GM21381 (cell line): ENCODE measurements at regions not wholly inside any gene's neighbourhood (a gene's known extent, or its start where the extent isn't known, plus 50 kb on each side); places are given as distances from the start of the nearest gene placed in this dataset.
"Not testable (repeated sequence)": the region's sequence is repeated elsewhere in the genome, so short reads cannot be mapped to it uniquely, and the experiment has no call there.

ENCODE experiments used
- ATAC-seq: cut with Tn5 transposase; IDR thresholded peaks from one replicate; pipeline ENCODE4 v1.9.1; 2021; ENCODE audit warnings: mild to moderate bottlenecking, moderate library complexity; ENCODE audit not compliant: unreplicated experiment

DNA sequence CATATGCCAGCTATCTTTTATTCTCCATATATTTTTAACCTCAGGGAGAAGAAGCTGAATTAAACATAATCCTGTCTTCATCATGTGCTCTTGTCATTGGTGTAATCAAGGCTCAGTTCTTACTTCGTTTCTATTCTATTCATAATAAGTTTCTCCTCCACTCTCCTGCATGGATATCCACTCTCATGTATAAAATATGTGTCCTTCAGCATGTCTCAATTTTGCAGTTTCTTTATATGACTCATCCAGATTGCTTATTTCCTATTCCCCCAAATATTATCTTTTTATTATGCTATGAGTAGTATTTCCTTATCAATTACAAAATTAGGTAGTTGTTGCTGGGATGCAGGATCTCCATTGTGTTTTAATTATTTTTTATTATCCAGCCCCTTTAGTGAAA is 643.7 kb upstream of the ACO1 start:
- ATAC-seq, result no peak

DNA sequence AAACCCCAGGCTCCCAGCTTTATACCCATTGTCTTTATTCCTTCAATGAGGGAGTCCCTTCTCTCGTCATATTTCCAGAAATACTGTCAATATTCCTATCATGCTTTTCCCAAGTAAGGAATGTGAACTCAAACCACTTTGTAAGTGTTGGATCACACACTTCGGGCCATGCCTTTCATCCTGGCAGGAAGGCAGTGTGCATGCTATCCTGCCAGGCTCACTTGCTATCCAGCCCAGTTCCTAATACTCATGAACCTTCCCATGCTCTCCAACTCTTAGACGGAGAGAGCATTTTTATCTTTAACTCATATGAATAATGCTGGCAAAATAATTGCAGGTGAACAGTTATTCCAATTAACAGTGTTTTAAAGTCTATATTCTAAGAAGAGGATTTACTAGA is 639.9 kb upstream of the ACO1 start:
- ATAC-seq, result no peak

DNA sequence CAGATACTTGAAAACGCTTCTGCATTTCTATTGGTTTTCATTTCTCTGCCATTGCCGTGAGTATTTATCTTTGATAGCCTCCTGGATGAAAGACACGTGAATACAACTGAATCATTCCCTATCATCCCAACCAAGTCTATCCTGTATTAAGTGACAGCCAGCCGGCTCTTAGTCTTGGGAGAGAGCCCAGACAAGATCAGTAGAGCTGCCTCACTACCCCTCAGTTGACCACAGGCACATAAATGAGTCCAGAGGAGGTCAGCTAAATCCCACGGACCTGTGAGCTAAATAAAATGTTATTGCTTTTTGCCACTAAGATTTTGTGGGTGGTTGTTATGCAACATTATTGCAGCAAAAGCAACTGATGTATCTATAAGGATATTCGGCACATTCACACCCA is 639.0 kb upstream of the ACO1 start:
- no peak for ATAC-seq

DNA sequence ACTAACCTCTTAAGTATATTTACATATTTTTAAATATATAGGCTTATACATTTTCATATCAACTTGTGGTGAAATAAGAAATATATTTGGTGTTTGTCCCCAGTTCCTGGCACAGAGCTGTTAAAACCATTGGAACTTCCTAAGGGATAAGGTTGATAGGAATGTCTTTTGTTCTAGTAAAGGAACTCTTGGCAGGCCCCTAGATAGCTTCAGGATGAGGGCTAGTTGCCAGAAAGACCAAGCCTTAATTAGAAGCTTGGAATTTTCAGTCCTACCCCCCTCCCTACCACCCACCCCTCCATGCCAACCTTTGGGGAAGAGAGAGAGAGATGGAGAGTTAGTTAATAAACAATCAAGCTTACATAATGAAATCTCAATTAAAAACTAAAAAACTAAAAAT is 638.6 kb upstream of the ACO1 start:
- no peak for ATAC-seq

DNA sequence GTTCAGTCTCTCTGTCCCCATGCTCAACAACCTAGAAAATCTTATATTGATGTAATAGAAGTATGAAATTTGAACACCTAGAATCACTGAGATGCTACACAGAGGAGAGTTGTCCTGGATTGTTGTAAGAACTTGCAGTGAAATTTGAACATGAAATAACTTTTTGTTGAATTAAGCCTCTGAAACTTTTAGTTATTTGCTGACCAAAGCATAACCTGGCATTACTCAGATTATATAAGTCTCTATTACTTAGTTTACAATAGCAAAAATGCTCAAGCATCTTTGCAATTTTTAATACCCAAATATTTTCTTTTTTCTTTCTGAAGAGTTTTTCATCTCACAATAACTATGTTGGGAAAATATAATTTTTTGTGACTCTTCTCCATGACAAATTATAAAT is 630.7 kb upstream of the ACO1 start:
- ATAC-seq, result no peak

DNA sequence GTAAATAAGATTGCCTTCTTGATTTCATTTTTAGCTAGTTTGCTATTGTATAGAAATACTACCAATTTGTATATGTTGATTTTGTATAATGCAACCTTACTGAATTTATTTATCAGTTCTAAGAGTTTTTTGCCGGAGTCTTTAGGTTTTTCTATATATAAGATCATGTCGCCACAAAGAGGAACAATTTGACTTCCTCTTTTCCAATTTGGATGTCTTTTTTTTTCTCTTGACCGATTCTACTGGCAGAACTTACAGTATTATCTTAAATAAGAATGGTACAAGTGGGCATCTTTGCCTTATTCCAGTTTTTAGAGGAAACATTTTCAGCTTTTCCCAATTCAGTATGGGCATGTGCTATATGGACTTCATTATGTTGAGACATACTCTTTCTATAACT is 624.7 kb upstream of the ACO1 start:
- no peak for ATAC-seq

DNA sequence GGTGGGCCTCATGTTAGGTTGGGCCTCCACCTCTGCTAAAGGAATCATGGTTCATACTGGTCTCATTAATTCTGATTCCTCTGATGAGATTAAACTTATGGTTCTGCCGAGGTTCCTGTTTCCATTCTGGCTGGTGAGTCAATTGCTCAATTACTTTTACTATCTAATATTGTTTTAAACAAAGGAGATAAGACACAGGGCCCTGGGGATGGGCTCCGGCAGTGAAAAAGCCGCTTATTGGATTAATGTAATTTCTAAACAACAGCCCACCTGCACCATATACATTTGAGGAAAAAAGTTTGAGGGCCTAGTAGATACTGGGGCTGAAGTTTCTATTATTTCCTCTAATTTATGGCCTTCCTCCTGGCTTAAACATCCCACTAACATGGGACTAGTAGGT is 610.4 kb upstream of the ACO1 start:
- not testable (repeated sequence) for ATAC-seq

DNA sequence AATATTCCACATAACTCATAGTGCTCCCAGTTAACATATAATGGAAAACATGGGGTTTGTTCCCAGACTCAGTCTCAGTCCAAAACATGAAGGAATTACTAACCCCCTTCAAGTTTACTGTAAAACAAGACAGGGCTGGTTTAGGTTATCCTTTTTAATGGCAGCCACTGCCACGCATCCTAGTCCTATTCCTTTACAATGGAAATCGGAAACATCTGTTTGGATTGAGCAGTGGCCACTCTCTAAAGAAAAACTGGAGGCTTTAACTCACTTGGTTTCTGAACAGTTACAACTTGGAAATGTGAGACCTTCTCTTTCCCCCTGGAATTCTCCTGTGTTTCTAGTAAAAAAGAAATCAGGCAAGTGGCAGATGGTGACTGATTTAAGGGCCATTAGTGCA is 609.9 kb upstream of the ACO1 start:
- no peak for ATAC-seq

DNA sequence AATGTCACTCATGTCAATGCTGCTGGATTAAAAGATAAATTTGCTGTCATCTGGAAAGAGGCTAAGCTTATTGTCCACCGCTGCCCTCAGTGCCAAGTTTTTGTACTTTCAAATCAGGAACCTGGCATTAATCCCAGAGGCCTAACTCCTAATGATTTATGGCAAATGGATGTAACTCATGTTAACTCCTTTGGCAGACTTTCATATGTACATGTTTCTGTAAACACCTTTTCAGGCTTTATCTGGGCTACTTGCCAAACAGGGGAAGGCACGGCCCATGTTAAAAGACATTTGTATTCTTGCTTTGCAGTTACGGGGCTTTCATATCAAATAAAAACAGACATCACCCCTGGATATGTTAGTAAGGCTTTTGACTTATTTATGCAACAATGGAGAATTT is 608.0 kb upstream of the ACO1 start:
- no peak for ATAC-seq

DNA sequence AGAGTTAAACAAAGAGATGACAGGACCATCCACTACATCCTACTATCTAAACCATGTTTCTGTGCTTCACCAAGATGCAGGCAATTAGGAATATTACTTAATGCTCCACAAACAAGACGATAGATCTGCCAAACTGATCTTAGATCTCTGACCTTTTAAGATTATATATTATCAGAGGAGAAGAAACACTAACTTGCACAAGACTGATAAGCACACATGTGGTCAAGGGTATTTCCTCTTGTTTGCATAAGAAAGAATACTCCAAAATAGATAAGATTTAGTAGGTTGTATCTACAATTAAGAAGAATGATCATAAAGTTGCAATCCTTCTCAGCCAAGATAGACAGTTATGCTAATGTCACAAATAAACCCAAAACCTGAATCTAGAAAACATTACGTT is 601.0 kb upstream of the ACO1 start:
- no peak for ATAC-seq

DNA sequence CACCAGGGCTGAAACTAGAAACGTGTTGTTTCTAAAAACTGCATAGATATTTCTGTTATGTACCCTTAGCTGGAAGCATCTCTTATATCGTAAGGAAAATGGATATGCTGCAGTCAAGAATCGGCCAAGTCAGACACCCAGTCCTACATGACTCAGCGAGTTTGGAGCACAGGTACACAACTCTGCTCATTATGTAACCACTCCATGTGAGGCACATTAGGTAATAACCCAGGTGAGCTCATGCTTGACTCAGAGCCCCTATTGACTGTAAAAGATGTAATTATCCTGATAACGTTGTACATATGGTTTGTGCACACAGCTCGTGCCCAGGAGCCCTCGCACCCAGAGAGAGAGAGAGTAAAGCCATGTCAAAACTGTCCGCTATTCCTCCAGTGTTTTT is 593.7 kb upstream of the ACO1 start:
- no peak for ATAC-seq

DNA sequence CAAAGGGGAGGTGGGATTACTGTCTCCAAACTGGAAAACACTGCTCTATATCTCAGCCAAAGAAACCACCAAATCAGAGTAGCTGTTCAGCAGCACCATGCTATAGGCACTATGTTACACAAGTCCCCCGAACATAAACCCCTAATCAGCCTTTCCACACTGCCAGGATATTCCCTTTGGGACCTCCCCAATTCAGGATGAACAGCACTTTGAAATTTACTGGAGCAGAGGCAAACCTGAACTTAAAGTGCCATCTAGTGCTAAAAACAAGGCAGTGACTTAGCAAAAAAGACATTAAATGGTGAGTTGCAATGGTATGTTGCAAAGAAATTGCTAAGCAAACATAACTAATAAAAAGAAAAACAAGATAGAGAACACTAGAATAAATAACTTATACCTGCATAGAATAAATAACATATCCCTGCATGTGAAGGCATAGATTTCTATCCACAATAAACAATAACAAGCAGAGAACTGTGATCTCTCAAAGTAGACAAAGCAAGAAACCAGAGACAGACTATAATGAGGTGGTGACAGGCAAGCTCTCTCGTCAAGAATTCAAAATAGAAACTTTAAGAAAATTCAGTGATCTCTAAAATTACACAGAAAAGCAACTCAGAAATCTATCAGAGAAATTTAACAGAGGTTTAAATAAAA is 584.4 kb upstream of the ACO1 start:
- ATAC-seq, result no peak

DNA sequence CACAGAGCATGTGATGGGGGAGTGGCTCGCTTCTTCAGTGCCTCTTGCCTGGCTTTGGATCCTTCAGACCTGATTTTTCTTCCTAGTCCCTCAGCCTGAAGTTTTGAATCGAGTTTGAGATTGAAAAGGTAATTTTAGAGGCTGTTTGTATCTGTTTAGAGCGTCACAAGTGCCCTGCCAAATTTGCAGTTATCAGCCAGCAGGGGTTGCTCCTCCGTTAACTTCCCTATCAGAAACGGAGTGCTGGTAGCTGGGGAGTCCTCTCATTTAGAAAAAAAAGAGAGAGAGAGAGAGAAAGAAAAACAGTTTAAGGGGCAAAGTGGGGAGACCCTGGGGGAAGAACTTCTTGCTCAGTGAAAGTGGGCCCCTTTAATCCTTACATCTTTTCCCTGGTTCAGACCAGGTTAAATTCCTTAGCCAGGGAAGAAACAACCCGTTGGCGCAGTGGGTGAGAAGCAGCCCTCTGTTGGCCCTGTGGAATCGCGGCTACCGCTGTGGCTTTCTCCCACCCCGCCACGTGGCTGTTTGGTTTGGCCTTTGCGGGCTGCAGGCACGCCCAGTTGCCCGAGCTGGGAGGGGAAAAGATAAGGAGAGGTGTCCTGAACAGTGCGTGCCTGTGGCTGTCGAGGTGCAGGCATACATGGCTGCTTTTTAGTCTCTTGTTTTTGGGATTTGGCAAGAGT is 576.7 kb upstream of the ACO1 start:
- ATAC-seq, result no peak

DNA sequence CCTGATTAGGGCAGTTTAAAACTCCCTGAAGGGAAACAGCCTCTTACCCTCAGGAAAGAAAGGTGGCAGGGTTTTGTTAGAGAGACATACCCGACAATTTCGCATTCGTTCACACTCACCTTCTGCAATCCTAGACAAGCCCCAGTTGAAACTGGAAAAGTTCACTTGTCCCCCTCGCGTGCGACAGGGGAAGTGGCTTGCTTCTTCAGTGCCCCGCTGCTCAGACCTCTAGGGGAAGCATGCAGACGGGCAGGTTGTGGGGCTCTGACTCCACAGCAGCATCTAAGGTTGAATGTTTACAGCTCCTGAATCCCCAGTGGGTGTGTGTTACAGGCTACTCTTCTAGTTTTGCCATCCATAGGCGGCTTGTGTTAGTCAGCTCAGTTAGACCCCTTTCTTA is 575.7 kb upstream of the ACO1 start:
- ATAC-seq, result no peak

DNA sequence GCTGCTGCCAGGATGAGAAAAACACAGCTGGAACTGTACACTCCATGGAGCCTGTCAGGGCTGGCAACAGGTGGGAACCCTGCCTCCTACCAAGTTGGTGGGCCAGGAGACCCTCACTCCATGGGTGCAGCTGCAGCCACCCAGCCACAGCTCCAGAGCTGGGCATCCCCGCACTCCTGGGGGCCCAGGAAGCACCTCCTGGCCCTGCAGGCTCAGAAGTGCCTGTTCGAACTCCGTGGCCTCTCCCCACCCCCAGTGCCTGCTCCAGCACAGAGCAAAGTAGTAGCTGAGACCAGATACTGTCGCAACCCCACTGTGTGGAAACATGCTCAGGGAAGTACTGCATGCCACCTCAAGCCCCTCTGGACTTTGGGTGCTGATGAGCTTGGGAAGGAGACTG is 564.0 kb upstream of the ACO1 start:
- no peak for ATAC-seq

DNA sequence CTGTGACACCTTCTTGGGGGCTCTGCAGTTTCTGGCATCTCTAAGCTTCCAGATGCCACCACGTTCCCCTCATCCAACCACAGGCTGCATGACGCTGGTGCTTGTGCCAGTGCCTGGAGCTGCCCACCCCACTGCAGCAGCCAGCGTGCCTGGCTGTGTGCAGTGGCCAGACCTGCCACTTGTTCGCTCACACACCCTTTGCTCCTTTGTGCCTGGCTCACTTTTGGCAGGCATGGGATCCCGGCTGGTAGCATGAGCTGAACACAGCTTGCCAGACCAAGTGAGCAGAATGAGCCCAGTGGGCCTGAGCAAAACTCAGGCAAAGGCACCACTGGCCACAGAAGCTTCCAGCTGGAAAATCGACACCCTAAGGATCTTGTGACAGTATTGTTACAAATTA is 562.9 kb upstream of the ACO1 start:
- no peak for ATAC-seq

DNA sequence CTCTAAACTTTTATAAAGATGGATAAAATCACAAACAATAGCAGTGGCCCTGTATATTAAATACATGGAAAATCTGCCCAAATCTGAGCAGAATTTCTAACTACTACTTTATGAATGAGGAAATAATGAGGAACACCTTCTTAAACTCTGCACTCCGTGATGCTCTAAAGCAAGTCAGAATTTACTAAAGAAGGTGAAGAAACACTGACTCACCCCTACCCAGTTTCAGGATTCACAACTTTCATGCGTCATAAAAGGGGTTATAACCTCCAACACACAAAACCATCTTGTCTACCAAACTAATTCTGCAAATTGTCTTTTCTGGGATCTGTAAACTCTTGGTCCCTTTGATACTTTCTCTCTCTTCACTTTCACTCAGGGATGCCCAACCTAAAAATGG is 561.1 kb upstream of the ACO1 start:
- ATAC-seq, result no peak

DNA sequence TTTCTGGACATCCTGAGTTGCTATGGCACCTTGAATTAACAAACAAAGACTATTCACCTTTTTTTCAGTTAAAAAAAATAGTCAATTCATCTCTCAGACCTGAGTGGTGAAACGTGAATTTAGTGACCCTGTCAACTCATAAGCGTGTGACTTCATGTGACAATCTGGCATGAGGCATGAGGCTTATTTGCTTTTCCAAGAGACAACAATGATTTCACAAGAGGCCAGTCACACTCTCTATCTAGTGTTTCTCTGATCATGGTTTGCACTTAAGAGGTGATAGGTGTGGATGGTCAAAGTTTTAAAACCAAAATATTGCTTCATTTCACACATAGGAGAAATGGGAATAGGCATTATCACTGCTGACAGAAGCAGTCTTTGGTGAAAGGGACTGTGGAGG is 559.6 kb upstream of the ACO1 start:
- no peak for ATAC-seq

DNA sequence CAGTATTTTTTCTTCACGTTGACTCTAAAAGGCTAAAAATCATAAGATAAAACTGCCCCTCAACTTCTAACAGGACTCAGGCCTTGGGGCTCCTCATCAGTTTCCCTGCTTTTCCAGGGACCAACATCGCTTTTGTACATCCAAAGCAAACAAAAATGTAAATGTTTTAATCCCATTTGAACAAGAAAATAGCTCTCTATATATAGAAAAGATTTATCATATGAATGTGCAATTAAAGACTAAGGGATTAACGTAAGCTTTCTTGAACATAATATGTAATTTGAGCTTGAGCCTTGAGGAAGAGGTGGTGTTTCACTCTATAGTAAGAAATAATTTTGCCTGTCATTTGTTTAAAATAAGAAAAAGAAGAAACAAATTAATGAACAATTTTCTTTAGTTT is 547.2 kb upstream of the ACO1 start:
- no peak for ATAC-seq

DNA sequence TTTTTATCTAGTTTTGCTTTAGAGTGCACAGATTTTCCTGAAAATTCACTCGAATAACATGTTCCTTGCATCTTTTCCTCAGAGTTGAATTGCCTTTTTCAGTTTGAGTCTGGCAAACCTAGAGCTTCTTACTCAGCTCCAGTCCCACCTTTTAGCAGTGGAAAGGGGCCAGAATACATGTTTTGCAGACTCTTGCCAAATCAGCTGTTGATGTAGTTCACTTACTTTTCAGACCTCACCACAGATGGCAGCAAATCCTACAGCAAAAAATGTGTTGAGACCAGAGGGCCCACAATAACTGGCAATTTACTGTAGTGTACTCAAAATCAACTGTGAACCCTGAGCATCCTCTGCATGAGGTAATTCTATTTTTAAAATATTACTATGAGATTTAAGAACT is 545.2 kb upstream of the ACO1 start:
- no peak for ATAC-seq

DNA sequence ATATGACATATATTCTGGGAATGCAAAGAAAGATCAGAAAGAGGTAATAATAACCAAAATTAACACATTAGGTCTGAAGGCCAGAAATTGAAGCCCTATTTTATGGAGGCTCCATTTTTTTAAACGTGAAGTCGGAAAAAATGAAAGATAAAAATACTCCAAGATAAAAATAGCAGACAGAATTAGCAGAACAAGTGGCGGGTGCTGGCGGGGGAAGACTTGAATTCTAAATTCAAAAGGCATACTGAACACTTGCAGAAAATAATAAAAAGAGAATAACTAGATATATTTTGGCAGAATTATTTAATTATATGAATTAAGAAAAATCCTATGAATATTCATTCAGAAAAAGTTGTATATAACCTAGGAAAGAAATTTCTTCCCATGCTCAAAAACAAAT is 543.7 kb upstream of the ACO1 start:
- no peak for ATAC-seq

DNA sequence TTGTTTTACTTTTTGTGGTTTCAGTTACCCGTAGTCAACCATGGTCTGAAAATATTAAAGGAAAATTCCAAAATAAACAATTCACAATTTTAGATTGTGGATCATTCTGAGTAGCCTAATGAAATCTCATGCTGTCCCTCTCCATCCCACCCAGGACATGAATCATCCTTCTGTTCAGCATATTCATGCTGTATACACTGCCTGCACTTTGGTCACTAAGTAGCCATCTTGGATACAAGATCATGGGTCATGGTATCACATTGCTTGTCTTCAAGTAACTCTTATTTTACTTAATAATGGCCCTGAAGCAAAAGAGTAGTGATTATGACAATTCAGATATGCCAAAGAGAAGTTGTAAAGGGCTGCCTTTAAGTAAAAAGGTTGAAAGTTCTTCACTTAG is 536.5 kb upstream of the ACO1 start:
- ATAC-seq, result no peak
